ENCODE measurements at regions not wholly inside any gene's neighbourhood (a gene's known extent, or its start where the extent isn't known, plus 50 kb on each side); places are given as distances from the start of the nearest gene placed in this dataset.

- TF ChIP-seq, protein P1, sequence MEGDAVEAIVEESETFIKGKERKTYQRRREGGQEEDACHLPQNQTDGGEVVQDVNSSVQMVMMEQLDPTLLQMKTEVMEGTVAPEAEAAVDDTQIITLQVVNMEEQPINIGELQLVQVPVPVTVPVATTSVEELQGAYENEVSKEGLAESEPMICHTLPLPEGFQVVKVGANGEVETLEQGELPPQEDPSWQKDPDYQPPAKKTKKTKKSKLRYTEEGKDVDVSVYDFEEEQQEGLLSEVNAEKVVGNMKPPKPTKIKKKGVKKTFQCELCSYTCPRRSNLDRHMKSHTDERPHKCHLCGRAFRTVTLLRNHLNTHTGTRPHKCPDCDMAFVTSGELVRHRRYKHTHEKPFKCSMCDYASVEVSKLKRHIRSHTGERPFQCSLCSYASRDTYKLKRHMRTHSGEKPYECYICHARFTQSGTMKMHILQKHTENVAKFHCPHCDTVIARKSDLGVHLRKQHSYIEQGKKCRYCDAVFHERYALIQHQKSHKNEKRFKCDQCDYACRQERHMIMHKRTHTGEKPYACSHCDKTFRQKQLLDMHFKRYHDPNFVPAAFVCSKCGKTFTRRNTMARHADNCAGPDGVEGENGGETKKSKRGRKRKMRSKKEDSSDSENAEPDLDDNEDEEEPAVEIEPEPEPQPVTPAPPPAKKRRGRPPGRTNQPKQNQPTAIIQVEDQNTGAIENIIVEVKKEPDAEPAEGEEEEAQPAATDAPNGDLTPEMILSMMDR (IDR thresholded peaks at IDR 0.05), result no peak
- no peak for TF ChIP-seq POLR2A (IDR thresholded peaks at IDR 0.05)
- no peak for TF ChIP-seq EP300 (IDR thresholded peaks at IDR 0.05)
- no peak for TF ChIP-seq POLR2AphosphoS5 (IDR thresholded peaks at IDR 0.05)
- H3K27me3 ChIP-seq, result peaks cover 0 to 3% (median 0%) of the 10 kb centered on the region in 3 donors
- WGBS, 2 donors, result 67 to 80% methylated on average over 8 of the region's 8 CpGs
- no peak for DNase-seq
- intact Hi-C loops (cut with DNase I), result no loop called here
- H3K4me3 ChIP-seq, result no peak overlapping the region
- H3K9me3 ChIP-seq, result no peaks in the 10 kb centered on the region
- H3K36me3 ChIP-seq, result no peaks in the 10 kb centered on the region
- no peaks in the 10 kb centered on the region for H3K4me1 ChIP-seq
- H3K27ac ChIP-seq, result no peak overlapping the region
Measured at GRCh38 chr18:77714716-77715115, 465.1 kb downstream of the GALR1 start.

- Histone ChIP-seq H3K27ac (no peak overlapping the region), H3K36me3 (no peaks in the 10 kb centered on the region), H3K4me1 (no peaks in the 10 kb centered on the region), H3K27me3 (peaks cover 0 to 3% (median 0%) of the 10 kb centered on the region in 3 donors), H3K4me3 (no peak overlapping the region), H3K9me3 (no peaks in the 10 kb centered on the region)
- intact Hi-C loops (cut with DNase I), result no loop called here
- TF ChIP-seq, protein P1 (IDR thresholded peaks at IDR 0.05), result no peak
- TF ChIP-seq EP300 (IDR thresholded peaks at IDR 0.05) (no peak), POLR2A (IDR thresholded peaks at IDR 0.05) (no peak), POLR2AphosphoS5 (IDR thresholded peaks at IDR 0.05) (no peak)
- 62 to 66% methylated on average over 5 of the region's 5 CpGs for WGBS, 2 donors
- DNase-seq, result no peak
Measured at GRCh38 chr18:77716282-77716681, 466.6 kb downstream of the GALR1 start.

DNA sequence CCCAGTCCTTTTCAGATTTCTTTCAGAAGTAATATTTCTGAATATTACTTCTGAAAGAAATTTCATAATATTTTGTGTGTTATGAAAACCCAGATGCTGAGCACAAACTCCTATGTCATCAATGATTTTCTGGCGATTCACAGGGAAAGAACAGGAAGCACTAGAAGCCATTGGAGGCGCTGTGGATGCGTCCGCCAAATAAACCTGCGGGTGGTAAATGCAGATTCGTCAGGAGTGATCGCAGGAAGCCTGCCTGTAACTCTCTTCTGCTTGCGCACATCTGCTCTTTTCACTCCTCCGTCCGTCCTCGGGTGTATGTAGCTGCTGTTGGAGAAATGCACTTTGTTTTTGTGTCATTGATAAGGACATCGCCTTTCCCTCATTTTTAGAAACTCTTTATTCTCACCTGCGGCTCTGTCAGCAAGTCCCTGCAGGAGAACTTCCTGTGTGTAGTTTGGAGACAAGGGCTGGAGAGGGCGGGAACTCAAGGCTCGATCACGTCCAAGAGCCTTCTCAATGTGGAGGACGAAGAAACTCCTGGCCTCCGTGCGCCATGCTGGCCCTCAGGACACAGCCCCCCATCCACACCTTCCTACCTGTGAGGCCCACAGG lies 483.8 kb downstream of the GALR1 start:
- WGBS, 2 donors, result 91 to 92% methylated on average over 19 of the region's 19 CpGs
- intact Hi-C loops (cut with DNase I), result no loop called here

GRCh38 chr18:77736842-77737241 lies 487.2 kb downstream of the GALR1 start:
- TF ChIP-seq, protein P1 (IDR thresholded peaks at IDR 0.05), result no peak
- TF ChIP-seq POLR2A (IDR thresholded peaks at IDR 0.05) (no peak), EP300 (IDR thresholded peaks at IDR 0.05) (no peak)
- Histone ChIP-seq H3K36me3 (no peaks in the 10 kb centered on the region), H3K27me3 (no peaks in the 10 kb centered on the region), H3K4me1 (no peaks in the 10 kb centered on the region), H3K9me3 (no peaks in the 10 kb centered on the region), H3K4me3 (no peak overlapping the region), H3K27ac (no peak overlapping the region)
- intact Hi-C loops (cut with DNase I), result no loop called here
- no peak for DNase-seq
- WGBS, 2 donors, result 38 to 44% methylated on average over 4 of the region's 4 CpGs

More for the DNA sequence above, 483.8 kb downstream of the GALR1 start:
- H3K36me3 ChIP-seq, result no peaks in the 10 kb centered on the region
- no peak for TF ChIP-seq POLR2AphosphoS5 (IDR thresholded peaks at IDR 0.05)
- TF ChIP-seq, protein P1 (IDR thresholded peaks at IDR 0.05), result no peak
- TF ChIP-seq POLR2A (IDR thresholded peaks at IDR 0.05), result no peak
- no peak for TF ChIP-seq EP300 (IDR thresholded peaks at IDR 0.05)
- H3K27ac ChIP-seq, result no peak overlapping the region
- no peaks in the 10 kb centered on the region for H3K9me3 ChIP-seq
- no peaks in the 10 kb centered on the region for H3K27me3 ChIP-seq
- no peak for DNase-seq
- no peaks in the 10 kb centered on the region for H3K4me1 ChIP-seq
- H3K4me3 ChIP-seq, result no peak overlapping the region

GRCh38 chr18:77737405-77737804 lies 487.8 kb downstream of the GALR1 start:
- no peaks in the 10 kb centered on the region for H3K27me3 ChIP-seq
- no peaks in the 10 kb centered on the region for H3K4me1 ChIP-seq
- 34 to 65% methylated on average over 7 of the region's 7 CpGs for WGBS, 2 donors
- no peaks in the 10 kb centered on the region for H3K9me3 ChIP-seq
- intact Hi-C loops (cut with DNase I), result no loop called here
- no peaks in the 10 kb centered on the region for H3K36me3 ChIP-seq
- TF ChIP-seq POLR2AphosphoS5 (IDR thresholded peaks at IDR 0.05), result no peak
- TF ChIP-seq EP300 (IDR thresholded peaks at IDR 0.05), result no peak
- no peak for TF ChIP-seq POLR2A (IDR thresholded peaks at IDR 0.05)
- TF ChIP-seq, protein P1 (IDR thresholded peaks at IDR 0.05), result no peak
- no peak overlapping the region for H3K4me3 ChIP-seq
- H3K27ac ChIP-seq, result no peak overlapping the region
- DNase-seq, result no peak

Data from sigmoid colon (tissue), 6 donors.